NB4 (cell line): ENCODE measurements at regions not wholly inside any gene's neighbourhood (a gene's known extent, or its start where the extent isn't known, plus 50 kb on each side); places are given as distances from the start of the nearest gene placed in this dataset.

ENCODE experiments used
- DNase-seq: peaks from one replicate; pipeline ENCODE4 v3.0.0; 2010; ENCODE audit warnings: low read depth
- H3K4me3 ChIP-seq: one replicate; pipeline ENCODE4 v1.5.1; 2011; ENCODE audit warnings: mild to moderate bottlenecking, low read depth, low read length, moderate library complexity
- CTCF ChIP-seq: IDR thresholded peaks from one replicate; pipeline ENCODE4 v1.5.1; 2012; ENCODE audit warnings: low read depth, low read length
- MAX ChIP-seq: IDR thresholded peaks from 2 replicates; pipeline ENCODE4 v1.6.1; 2011; ENCODE audit warnings: low read depth, low read length
- MYC ChIP-seq: IDR thresholded peaks from 2 replicates; pipeline ENCODE4 v1.6.1; 2011; ENCODE audit warnings: low read depth, low read length
- POLR2A ChIP-seq: IDR thresholded peaks from 2 replicates; pipeline ENCODE4 v1.6.1; 2011; ENCODE audit warnings: mild to moderate bottlenecking; ENCODE audit not compliant: insufficient read length; ENCODE audit errors: extremely low read depth

- no peak for TF ChIP-seq MYC
- no peak for TF ChIP-seq CTCF
- TF ChIP-seq POLR2A: no peak
- no peak for TF ChIP-seq MAX
- no peak overlapping the region for H3K4me3 ChIP-seq
- no peak for DNase-seq
These were observed 537.9 kb upstream of the CDH11 start for GRCh38 chr16:65659758-65660157.

GRCh38 chr16:65658787-65659220, 536.9 kb upstream of the CDH11 start:
- DNase-seq: no peak
- no peak for TF ChIP-seq CTCF
- TF ChIP-seq MYC: no peak
- TF ChIP-seq POLR2A: no peak
- no peak for TF ChIP-seq MAX
- H3K4me3 ChIP-seq: no peak overlapping the region

- TF ChIP-seq CTCF (no peak), POLR2A (no peak), MAX (no peak), MYC (no peak)
- peak; percentile 42 for DNase-seq
- no peak overlapping the region for H3K4me3 ChIP-seq
These were observed 536.5 kb upstream of the CDH11 start for GRCh38 chr16:65658349-65658748.

GRCh38 chr16:65657556-65657955, 535.7 kb upstream of the CDH11 start:
- no peak overlapping the region for H3K4me3 ChIP-seq
- TF ChIP-seq POLR2A (no peak), MAX (no peak), CTCF (no peak), MYC (no peak)
- DNase-seq: no peak

- H3K4me3 ChIP-seq: no peak overlapping the region
- no peak for DNase-seq
- TF ChIP-seq MYC: no peak
These were observed 535.2 kb upstream of the CDH11 start for GRCh38 chr16:65657071-65657494.

- DNase-seq: no peak
- H3K4me3 ChIP-seq: no peak overlapping the region
- TF ChIP-seq POLR2A: no peak
- TF ChIP-seq MAX: no peak
- no peak for TF ChIP-seq MYC
- no peak for TF ChIP-seq CTCF
These were observed 533.9 kb upstream of the CDH11 start for GRCh38 chr16:65655802-65656201.
